ENCODE measurements at regions not wholly inside any gene's neighbourhood (a gene's known extent, or its start where the extent isn't known, plus 50 kb on each side); places are given as distances from the start of the nearest gene placed in this dataset.

DNA sequence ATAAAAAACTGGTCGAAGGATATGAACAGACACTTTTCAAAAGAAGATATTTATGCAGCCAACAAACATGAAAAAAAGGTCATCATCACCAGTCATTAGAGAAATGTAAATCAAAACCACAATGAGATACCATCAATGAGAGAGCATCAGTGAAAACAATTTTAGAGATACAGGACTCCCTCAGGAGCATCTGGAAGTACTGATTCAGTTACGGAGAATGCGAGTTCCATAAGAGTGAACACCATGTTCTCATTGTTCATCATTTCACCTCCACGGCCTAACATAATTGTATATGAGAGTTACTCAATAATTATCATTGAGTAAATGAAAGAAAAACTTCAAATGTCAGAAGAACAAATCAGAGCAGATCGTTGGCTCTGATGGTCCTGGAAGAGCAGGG is 140.9 kb upstream of the TANK start:
- TF ChIP-seq, protein P1, sequence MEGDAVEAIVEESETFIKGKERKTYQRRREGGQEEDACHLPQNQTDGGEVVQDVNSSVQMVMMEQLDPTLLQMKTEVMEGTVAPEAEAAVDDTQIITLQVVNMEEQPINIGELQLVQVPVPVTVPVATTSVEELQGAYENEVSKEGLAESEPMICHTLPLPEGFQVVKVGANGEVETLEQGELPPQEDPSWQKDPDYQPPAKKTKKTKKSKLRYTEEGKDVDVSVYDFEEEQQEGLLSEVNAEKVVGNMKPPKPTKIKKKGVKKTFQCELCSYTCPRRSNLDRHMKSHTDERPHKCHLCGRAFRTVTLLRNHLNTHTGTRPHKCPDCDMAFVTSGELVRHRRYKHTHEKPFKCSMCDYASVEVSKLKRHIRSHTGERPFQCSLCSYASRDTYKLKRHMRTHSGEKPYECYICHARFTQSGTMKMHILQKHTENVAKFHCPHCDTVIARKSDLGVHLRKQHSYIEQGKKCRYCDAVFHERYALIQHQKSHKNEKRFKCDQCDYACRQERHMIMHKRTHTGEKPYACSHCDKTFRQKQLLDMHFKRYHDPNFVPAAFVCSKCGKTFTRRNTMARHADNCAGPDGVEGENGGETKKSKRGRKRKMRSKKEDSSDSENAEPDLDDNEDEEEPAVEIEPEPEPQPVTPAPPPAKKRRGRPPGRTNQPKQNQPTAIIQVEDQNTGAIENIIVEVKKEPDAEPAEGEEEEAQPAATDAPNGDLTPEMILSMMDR (conservative IDR thresholded peaks at IDR 0.05; ENCODE audit: low read length) = no peak
- no peak for TF ChIP-seq EZH2phosphoT487 (IDR thresholded peaks at IDR 0.05; ENCODE audit: borderline replicate concordance)

Data from Loucy (cell line).